ENCODE measurements at regions not wholly inside any gene's neighbourhood (a gene's known extent, or its start where the extent isn't known, plus 50 kb on each side); places are given as distances from the start of the nearest gene placed in this dataset.
"Not testable (repeated sequence)": the region's sequence is repeated elsewhere in the genome, so short reads cannot be mapped to it uniquely, and the experiment has no call there.

- no peak for DNase-seq (ENCODE audit: low read depth)
Observed at GRCh38 chr14:38973083-38973700, 129.8 kb downstream of the SEC23A start.

GRCh38 chr14:38972511-38972910 is 130.5 kb downstream of the SEC23A start:
- DNase-seq (ENCODE audit: low read depth), result no peak

DNA sequence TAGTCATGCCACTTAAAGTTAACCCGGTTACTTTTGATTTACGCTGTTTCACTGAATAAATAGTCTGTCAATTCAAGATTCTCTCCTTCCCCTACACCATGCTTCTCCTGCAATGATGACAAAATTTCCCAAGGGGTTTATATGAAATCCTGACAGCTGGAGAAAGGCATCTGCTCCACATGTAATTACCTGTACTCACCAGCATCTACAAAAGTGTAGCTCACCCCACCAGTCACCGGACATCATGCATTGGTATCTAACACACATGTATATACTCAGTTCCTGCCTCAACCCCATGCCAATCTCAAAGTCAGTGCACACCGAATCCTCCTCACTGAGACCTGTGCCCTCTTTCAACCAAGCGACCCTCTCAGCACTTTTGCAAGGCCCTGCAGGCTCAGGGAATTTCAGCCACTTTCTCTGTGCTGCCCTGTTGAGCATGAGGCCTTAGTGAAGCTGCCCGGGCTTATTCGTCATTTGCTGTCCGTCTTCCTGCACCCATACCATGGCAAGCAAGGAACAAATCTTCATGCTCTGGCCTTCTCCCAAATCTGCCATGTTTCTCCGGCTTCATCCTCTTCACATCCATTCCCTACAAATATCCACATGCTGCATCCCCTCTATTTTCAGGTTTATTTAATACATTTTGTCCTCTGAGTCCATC is 131.6 kb downstream of the SEC23A start:
- no peak for DNase-seq (ENCODE audit: low read depth)

GRCh38 chr14:38964630-38965029 is 138.4 kb downstream of the SEC23A start:
- no peak for DNase-seq (ENCODE audit: low read depth)

- no peak for DNase-seq (ENCODE audit: low read depth)
Observed at GRCh38 chr14:38960946-38961531, 142.0 kb downstream of the SEC23A start.

DNA sequence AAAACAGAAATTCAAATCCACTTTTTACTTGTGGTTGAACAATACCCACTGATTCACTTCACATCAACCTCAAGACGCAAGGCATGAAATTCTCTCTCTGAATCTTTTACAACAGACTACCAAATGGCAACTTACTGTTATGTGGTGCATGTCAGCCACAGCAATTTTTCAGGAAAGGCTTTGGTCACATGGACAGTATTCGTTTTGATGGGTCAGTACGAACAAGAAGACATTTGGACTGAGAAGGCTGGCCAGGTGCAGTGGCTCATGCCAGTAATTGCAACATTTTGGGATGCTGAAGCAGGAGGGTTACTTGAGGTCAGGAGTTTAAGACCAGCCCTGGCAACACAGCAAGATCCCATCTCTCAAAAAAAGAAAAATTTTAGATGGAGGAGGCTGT is 144.0 kb downstream of the SEC23A start:
- DNase-seq (ENCODE audit: low read depth), result no peak

DNA sequence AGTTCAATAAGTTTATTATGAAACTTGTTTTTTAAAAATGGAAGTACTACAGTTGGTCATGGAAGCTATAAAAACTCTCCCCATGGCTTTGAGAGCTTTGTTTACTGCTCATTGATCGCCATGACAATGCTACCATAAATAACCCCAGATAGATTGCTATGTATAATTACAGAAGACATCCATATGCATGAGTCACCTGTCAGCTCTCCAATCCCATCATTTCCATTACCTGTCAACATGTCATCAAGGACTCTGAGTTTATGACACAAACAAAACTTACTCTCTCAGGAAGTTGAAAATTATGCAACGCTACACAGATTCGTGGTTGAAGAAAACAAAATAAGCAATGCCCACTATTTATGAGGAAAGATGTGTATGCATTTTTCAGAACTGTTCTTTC is 144.4 kb downstream of the SEC23A start:
- DNase-seq (ENCODE audit: low read depth), result no peak

DNA sequence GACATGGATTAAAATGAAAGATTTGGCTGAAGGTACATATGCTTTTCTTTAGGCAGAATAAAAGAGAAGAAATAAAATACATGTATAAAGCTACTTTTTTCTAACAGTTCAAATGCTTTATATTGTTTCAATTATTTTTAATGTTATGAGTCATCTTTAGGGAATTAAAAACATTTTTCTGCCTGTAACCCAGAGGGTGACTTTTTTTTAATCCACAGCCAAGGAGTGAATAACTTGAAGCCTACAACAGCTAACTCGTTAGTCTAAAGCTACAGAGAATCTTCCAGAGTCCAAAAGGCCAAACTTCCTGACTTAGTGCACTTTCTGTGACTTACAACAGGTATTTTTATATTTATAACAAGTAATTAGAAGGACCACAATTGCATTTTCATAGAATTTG is 151.6 kb downstream of the SEC23A start:
- no peak for DNase-seq (ENCODE audit: low read depth)

DNA sequence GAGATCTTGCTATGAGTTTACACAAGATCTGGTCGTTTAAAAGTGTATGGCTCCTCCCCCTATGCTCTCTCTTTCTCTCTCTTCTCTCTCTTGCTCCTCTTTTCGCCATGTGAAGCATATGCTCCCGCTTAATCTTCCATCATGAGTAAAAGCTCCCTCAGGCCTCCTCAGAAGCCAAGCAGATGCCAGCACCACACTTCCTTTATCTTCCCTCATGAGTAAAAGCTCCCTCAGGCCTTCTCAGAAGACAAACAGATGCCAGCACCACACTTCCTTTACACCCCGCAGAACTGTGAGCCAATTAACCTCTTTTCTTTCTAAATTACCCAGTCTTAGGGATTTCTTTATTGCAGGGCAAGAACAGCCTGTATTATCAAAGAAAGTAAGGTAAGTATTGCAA is 152.4 kb downstream of the SEC23A start:
- DNase-seq (ENCODE audit: low read depth), result no peak

DNA sequence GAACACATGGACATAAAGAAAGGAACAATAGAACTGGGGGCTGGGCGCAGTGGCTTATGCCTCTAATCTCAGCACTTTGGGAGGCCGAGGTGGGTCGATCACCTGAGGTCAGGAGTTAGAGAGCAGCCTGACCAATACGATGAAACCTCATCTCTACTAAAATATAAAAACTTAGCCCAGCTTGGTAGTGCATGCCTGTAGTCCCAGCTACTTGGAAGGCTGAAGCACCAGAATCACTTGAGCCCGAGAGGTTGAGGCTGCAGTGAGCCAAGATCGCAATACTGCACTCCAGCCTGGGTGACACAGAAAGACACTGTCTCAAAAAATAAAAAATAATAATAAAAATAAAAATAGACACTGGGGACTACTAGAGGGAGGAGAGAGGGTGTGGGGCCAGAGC is 154.5 kb downstream of the SEC23A start:
- DNase-seq (ENCODE audit: low read depth), result no peak

DNA sequence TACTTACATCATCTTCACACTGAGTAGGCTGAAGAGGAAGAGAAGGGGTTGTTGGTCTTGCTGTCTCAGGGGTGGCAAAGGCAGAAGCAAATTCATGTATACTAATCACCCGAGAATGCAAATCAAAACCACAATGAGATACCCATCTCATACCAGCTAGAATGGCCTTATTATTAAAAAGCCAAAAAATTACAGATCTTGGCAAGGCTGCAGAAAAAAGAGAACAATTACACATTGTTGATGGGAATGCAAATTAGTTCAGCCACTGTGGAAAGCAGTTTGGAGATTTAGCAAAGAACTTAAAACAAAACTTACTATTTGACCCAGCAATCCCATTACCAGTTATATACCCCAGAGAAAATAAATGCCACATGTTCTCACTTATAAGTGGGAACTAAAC is 154.9 kb downstream of the SEC23A start:
- no peak for DNase-seq (ENCODE audit: low read depth)

- DNase-seq (ENCODE audit: low read depth), result no peak
Observed at GRCh38 chr14:38947343-38947742, 155.7 kb downstream of the SEC23A start.

- no peak for DNase-seq (ENCODE audit: low read depth)
Observed at GRCh38 chr14:38944691-38945090, 158.3 kb downstream of the SEC23A start.

DNA sequence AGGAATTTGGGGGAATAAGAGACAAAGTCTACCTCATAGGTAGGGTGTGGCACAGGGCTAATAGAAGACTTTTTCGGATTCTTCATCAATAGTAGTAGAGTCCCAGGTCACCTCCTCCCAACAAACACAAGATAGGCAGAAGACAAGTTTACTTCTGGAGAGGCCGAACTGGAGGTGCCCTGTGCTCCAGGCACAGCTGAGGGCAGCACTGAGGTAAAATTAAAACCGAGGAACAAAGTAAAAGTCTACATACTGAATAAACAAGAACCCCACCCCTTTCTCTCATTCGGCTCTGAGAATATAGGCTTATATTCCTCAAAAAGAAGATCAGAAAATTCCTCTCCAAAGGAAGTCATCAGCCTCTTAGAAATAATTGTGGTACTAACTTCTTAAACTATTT is 161.5 kb downstream of the SEC23A start:
- no peak for DNase-seq (ENCODE audit: low read depth)

DNA sequence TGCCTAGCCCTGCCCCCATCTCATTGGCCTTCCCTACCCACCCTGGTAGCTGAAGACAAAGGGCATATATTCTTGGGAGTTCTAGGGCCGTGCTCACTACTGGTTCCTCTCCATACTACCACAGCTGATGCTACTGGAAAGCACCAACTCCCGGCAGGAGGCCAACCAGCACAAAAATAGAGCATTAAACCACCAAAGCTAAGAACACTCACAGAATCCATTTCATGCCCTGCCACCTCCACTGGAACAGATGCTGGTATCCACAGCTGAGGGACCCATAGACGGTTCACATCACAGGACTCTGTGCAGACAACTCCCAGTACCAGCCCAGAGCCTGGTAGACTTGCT is 170.4 kb downstream of the SEC23A start:
- DNase-seq (ENCODE audit: low read depth), result not testable (repeated sequence)

- no peak for DNase-seq (ENCODE audit: low read depth)
Observed at GRCh38 chr14:38931969-38932652, 170.9 kb downstream of the SEC23A start.

- no peak for DNase-seq (ENCODE audit: low read depth)
Observed at GRCh38 chr14:38930898-38931297, 172.1 kb downstream of the SEC23A start.

GRCh38 chr14:38930022-38930421 is 173.0 kb downstream of the SEC23A start:
- DNase-seq (ENCODE audit: low read depth), result no peak

- DNase-seq (ENCODE audit: low read depth), result no peak
Observed at GRCh38 chr14:38929416-38929815, 173.6 kb downstream of the SEC23A start.

DNA sequence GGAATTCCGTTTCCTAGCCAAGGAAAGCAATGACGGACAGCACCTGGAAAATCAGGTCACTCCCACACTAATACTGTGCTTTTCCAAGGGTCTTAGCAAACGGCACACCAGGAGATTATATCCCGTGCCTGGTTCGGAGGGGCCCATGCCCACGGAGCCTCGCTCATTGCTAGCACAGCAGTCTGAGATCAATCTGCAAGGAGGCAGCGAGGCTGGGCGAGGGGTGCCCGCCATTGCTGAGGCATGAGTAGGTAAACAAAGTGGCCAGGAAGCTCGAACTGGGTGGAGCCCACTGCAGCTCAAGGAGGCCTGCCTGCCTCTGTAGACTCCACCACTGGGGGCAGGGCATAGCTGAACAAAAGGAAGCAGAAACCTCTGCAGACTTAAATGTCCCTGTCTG is 181.1 kb downstream of the SEC23A start:
- DNase-seq (ENCODE audit: low read depth), result not testable (repeated sequence)

GRCh38 chr14:38915125-38915524 is 187.9 kb downstream of the SEC23A start:
- no peak for DNase-seq (ENCODE audit: low read depth)

DNA sequence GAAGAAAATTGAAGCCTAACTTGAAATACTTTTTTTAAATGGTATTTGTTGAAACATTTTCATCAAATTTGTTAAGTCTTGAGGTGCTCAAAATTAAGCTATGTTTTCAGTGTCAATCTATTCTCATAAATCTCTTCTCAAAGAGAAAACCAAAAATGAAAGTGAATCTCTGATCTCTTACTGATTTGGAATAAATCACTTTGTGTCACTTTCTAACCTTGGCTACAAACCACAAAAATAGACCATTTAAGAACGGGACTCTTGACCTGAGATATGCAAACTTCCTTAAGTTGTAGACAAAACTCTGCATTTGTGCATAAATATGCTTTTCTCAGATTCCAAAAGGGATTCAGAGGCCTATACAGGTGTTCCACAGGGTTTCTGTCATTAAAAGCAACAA is 192.9 kb downstream of the SEC23A start:
- DNase-seq (ENCODE audit: low read depth), result no peak

DNA sequence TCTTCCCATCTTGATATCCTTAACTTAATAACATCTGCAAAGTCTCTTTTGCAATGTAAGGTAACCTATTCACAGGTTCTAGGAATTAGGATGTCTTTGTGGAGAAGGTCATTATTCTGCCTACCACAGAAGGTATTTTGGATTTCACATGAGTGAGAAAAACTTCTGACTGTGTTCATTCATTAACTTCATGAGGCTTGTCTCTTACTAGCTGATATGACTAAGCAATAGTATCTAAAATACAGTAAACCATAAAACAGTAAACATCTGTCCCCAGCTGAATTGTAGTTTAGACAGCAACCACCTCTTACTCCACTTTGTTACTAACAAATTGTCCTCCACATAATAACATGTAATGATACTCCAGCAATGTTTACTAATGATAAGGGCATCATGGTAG is 198.1 kb downstream of the SEC23A start:
- no peak for DNase-seq (ENCODE audit: low read depth)
